ENCODE measurements at regions not wholly inside any gene's neighbourhood (a gene's known extent, or its start where the extent isn't known, plus 50 kb on each side); places are given as distances from the start of the nearest gene placed in this dataset.

DNA sequence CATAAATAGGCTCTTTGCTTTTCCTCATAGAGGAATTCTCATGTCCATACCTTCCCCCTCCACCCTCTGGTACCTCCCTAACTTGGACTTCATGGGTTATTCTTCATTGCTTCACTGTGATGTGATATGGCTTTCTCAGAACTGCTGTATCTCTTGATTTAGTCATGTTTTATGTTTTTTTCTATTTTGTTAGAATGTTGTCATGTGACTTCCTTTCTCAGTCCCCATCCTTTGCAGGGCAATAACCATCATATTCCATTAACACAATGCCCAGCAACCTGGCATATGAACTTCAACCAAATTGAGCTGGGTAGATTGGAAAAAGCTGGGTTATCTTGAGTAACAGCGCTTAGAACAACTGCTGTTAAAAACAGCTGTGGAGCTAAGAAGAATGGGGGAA, 190.9 kb upstream of the PRSS16 start (continued):
- TF ChIP-seq, protein P1, sequence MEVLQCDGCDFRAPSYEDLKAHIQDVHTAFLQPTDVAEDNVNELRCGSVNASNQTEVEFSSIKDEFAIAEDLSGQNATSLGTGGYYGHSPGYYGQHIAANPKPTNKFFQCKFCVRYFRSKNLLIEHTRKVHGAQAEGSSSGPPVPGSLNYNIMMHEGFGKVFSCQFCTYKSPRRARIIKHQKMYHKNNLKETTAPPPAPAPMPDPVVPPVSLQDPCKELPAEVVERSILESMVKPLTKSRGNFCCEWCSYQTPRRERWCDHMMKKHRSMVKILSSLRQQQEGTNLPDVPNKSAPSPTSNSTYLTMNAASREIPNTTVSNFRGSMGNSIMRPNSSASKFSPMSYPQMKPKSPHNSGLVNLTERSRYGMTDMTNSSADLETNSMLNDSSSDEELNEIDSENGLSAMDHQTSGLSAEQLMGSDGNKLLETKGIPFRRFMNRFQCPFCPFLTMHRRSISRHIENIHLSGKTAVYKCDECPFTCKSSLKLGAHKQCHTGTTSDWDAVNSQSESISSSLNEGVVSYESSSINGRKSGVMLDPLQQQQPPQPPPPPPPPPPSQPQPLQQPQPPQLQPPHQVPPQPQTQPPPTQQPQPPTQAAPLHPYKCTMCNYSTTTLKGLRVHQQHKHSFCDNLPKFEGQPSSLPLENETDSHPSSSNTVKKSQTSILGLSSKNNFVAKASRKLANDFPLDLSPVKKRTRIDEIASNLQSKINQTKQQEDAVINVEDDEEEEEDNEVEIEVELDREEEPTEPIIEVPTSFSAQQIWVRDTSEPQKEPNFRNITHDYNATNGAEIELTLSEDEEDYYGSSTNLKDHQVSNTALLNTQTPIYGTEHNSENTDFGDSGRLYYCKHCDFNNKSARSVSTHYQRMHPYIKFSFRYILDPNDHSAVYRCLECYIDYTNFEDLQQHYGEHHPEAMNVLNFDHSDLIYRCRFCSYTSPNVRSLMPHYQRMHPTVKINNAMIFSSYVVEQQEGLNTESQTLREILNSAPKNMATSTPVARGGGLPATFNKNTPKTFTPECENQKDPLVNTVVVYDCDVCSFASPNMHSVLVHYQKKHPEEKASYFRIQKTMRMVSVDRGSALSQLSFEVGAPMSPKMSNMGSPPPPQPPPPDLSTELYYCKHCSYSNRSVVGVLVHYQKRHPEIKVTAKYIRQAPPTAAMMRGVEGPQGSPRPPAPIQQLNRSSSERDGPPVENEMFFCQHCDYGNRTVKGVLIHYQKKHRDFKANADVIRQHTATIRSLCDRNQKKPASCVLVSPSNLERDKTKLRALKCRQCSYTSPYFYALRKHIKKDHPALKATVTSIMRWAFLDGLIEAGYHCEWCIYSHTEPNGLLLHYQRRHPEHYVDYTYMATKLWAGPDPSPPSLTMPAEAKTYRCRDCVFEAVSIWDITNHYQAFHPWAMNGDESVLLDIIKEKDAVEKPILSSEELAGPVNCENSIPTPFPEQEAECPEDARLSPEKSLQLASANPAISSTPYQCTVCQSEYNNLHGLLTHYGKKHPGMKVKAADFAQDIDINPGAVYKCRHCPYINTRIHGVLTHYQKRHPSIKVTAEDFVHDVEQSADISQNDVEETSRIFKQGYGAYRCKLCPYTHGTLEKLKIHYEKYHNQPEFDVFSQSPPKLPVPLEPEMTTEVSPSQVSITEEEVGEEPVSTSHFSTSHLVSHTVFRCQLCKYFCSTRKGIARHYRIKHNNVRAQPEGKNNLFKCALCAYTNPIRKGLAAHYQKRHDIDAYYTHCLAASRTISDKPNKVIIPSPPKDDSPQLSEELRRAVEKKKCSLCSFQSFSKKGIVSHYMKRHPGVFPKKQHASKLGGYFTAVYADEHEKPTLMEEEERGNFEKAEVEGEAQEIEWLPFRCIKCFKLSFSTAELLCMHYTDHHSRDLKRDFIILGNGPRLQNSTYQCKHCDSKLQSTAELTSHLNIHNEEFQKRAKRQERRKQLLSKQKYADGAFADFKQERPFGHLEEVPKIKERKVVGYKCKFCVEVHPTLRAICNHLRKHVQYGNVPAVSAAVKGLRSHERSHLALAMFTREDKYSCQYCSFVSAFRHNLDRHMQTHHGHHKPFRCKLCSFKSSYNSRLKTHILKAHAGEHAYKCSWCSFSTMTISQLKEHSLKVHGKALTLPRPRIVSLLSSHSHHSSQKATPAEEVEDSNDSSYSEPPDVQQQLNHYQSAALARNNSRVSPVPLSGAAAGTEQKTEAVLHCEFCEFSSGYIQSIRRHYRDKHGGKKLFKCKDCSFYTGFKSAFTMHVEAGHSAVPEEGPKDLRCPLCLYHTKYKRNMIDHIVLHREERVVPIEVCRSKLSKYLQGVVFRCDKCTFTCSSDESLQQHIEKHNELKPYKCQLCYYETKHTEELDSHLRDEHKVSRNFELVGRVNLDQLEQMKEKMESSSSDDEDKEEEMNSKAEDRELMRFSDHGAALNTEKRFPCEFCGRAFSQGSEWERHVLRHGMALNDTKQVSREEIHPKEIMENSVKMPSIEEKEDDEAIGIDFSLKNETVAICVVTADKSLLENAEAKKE (CRISPR knock-in tag; IDR thresholded peaks at IDR 0.05), result no peak
- no peak for TF ChIP-seq CREB1 (CRISPR knock-in tag; IDR thresholded peaks at IDR 0.05; ENCODE audit: low read depth)
- no peak for TF ChIP-seq ZNF331 (CRISPR knock-in tag; IDR thresholded peaks at IDR 0.05; ENCODE audit: low read depth)
- TF ChIP-seq ZNF114 (CRISPR knock-in tag; IDR thresholded peaks at IDR 0.05), result no peak
- TF ChIP-seq EZH2 (IDR thresholded peaks at IDR 0.05; ENCODE audit: low read depth, unreplicated experiment), result no peak

DNA sequence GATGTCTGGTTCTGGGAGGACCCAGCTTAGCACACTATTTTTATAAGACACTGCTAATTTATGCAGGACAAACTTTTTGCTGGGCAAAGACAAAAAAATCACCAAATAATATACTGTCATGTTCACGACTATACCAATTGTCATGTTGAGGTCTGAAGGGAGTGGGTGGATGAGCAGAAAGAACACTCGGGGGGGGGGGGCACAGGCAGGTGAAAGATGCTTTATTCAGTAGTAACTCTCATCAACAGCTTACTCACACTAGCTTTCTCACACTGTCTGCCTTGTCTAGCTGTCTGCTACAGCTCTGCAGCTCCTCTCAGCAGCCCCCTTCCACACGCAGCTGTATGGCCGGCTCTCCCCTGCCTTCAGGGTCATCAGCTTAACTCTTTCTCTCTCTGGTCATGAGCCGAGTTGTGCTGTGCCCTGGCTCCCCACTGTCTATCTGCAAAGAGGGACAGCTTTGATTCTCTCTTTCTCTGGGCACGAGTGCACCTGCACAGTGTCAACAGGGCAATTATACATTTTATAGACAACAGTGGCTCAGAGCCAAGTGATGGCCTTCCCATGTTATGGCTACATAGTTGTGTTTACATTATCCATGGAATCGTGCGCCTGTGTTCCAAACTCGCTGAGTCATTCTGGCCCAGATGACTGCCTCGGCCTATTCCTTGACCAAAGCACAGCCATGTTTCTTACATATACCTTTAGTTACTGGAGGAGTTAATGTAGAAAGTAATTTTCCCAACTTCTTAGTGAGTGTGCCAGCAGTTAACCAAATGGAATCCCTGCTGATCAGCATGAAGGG, 187.7 kb upstream of the PRSS16 start:
- H3K4me3 ChIP-seq, result no peak overlapping the region
- H3K27me3 ChIP-seq (ENCODE audit: insufficient read depth), result no peaks in the 10 kb centered on the region
- no peak overlapping the region for H3K27ac ChIP-seq (ENCODE audit: low read depth)
- no peaks in the 10 kb centered on the region for H3K79me2 ChIP-seq (replicated peaks; ENCODE audit: insufficient read depth)
- Mint-ChIP-seq H3K36me3 (ENCODE audit: low read depth) (no peaks in the 10 kb centered on the region), H3K27me3 (ENCODE audit: insufficient read depth, low read depth, poor library complexity) (peaks cover 2% of the 10 kb centered on the region), H3K4me3 (no peak overlapping the region), H3K4me1 (peaks cover 6% of the 10 kb centered on the region), H3K9me3 (no peaks in the 10 kb centered on the region), H3K27ac (no peak overlapping the region)
- DNase-seq (ENCODE audit: low spot score), result no peak
- no peak overlapping the region for H3K4me2 ChIP-seq
- ATAC-seq, result peak; percentile 78
- peak overlapping the region; percentile 94 for H2AFZ ChIP-seq
- H3K9me2 ChIP-seq (ENCODE audit: insufficient read depth), result no peaks in the 10 kb centered on the region
- no peaks in the 10 kb centered on the region for H3F3A ChIP-seq (replicated peaks; ENCODE audit: low read depth)
- no peaks in the 10 kb centered on the region for H4K20me1 ChIP-seq (replicated peaks; ENCODE audit: insufficient read depth)
- no peaks in the 10 kb centered on the region for H3K4me1 ChIP-seq (ENCODE audit: insufficient read depth)
- H3K36me3 ChIP-seq (ENCODE audit: insufficient read depth), result no peaks in the 10 kb centered on the region
- TF ChIP-seq STAT1 (IDR thresholded peaks at IDR 0.05; ENCODE audit: unreplicated experiment) (no peak), CREB1 (CRISPR knock-in tag; IDR thresholded peaks at IDR 0.05; ENCODE audit: low read depth) (no peak), NANOG (IDR thresholded peaks at IDR 0.05; ENCODE audit: borderline replicate concordance) (no peak), EZH2 (IDR thresholded peaks at IDR 0.05; ENCODE audit: low read depth, unreplicated experiment) (no peak), POLR2AphosphoS5 (IDR thresholded peaks at IDR 0.05; ENCODE audit: low read depth) (no peak)
- TF ChIP-seq, protein P1 (CRISPR knock-in tag; IDR thresholded peaks at IDR 0.05), result no peak
